GM12875 (cell line): ENCODE measurements at regions not wholly inside any gene's neighbourhood (a gene's known extent, or its start where the extent isn't known, plus 50 kb on each side); places are given as distances from the start of the nearest gene placed in this dataset.
"Not testable (repeated sequence)": the region's sequence is repeated elsewhere in the genome, so short reads cannot be mapped to it uniquely, and the experiment has no call there.

Experiments used
- H3K4me3 ChIP-seq: one replicate; pipeline ENCODE4 v1.5.1; 2011; ENCODE audit warnings: low read depth, low read length, control low read depth
- TF ChIP-seq, protein P1 (sequence below): IDR thresholded peaks from 2 replicates; pipeline ENCODE4 v1.5.1; 2011; ENCODE audit warnings: low read depth, mild to moderate bottlenecking, control low read depth, inconsistent platforms, low read length, moderate library complexity, borderline replicate concordance; ENCODE audit not compliant: insufficient read depth

GRCh38 chr16:48029768-48030167 is 126.0 kb downstream of the ABCC12 start:
- no peak overlapping the region for H3K4me3 ChIP-seq
- TF ChIP-seq, protein P1, sequence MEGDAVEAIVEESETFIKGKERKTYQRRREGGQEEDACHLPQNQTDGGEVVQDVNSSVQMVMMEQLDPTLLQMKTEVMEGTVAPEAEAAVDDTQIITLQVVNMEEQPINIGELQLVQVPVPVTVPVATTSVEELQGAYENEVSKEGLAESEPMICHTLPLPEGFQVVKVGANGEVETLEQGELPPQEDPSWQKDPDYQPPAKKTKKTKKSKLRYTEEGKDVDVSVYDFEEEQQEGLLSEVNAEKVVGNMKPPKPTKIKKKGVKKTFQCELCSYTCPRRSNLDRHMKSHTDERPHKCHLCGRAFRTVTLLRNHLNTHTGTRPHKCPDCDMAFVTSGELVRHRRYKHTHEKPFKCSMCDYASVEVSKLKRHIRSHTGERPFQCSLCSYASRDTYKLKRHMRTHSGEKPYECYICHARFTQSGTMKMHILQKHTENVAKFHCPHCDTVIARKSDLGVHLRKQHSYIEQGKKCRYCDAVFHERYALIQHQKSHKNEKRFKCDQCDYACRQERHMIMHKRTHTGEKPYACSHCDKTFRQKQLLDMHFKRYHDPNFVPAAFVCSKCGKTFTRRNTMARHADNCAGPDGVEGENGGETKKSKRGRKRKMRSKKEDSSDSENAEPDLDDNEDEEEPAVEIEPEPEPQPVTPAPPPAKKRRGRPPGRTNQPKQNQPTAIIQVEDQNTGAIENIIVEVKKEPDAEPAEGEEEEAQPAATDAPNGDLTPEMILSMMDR = no peak

DNA sequence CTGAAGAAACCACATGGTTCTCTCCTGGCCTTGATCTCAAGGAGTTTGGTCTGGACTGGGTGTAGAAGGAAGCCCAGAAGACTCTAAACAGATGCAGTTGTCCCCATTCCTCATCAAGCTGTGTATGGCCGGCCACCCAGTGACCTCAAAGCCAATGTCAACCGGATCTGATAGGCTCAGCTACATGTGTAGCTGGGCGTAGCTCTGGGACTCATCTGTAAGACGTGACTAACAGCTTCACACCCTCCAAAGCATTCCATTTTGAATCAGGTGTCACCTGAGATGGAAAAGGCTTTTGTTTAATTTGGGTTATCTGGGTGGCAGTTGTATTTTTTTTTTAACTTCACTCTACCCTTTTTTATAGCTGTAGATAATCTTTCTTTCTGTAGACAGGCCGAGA is 130.4 kb downstream of the ABCC12 start:
- no peak overlapping the region for H3K4me3 ChIP-seq
- TF ChIP-seq, protein P1 = no peak

DNA sequence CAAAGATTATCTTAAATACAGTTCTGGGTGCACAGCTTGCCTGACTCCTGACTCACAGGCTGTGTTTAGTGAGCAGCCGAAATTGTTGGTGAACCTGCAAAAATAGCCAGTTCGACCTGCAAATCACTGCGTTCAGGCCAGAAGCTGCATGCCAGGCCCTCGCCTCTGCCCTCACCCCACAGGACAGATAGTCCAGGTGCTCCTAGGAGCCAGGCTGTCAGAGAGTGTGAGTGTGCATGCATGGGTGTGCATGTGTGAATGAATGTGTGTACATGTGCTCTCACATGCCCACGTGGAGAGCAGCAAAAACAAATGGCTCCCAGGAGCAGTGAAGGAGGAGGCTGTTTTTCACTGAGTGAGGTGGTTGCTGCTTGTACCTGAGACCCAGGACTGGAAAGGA is 131.8 kb downstream of the ABCC12 start:
- TF ChIP-seq, protein P1 = no peak

DNA sequence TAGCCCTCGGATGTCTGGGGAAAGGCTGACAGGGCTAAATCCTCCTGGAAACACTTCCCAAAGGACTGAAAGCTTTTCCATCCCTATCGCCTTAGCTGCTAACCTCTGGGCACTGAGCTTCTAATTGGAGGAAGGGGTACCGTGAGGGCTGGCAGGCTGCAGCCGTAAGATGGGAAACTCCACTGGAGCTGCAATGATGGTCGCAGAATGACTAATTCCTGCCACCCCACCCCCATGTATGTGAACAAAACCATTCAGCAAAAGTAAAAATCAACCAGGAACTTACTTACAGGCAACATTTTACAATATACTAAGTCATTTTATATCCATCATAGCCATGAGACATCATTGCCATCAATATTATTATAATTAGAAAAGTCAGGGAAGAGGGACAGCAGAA is 133.3 kb downstream of the ABCC12 start:
- H3K4me3 ChIP-seq = no peak overlapping the region
- TF ChIP-seq, protein P1 = no peak

More for the DNA sequence above, 131.8 kb downstream of the ABCC12 start:
- no peak overlapping the region for H3K4me3 ChIP-seq

- H3K4me3 ChIP-seq = not testable (repeated sequence)
Observed at GRCh38 chr16:48020617-48021016, 135.2 kb downstream of the ABCC12 start.

- TF ChIP-seq, protein P1 = no peak
Observed at GRCh38 chr16:48014349-48015135, 141.3 kb downstream of the ABCC12 start.

DNA sequence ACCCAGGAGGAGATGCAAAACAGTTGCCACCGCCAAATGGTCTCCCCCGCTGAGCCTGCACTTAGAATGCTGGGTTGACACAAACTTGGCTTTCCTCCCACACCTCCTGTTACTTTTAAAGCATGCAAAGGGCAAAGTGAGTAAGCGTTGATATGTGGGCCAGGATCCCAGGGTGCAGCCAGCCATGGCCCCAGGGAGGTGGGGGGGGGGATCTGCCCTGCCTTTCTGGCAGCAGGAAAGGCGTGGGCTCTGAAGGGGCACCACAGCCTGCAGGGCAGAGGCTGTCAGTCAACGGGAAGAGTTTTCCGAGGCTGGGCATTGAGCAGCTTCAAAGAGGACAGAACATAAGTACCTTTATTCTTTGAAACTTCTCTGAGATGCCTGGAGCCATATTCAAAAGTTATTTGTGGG is 142.3 kb downstream of the ABCC12 start:
- TF ChIP-seq, protein P1 = no peak
- H3K4me3 ChIP-seq = no peak overlapping the region

More at GRCh38 chr16:48014349-48015135, 141.3 kb downstream of the ABCC12 start:
- no peak overlapping the region for H3K4me3 ChIP-seq
